ENCODE measurements at regions not wholly inside any gene's neighbourhood (a gene's known extent, or its start where the extent isn't known, plus 50 kb on each side); places are given as distances from the start of the nearest gene placed in this dataset.

- TF ChIP-seq CTCF (IDR thresholded peaks at IDR 0.05; ENCODE audit: insufficient read depth, low read depth, low read length) (no peak), EZH2 (IDR thresholded peaks at IDR 0.05; ENCODE audit: insufficient read depth, low read length) (no peak)
Observed at GRCh38 chr15:39445931-39446330, 134.9 kb upstream of the THBS1 start.
